ENCODE measurements at regions not wholly inside any gene's neighbourhood (a gene's known extent, or its start where the extent isn't known, plus 50 kb on each side); places are given as distances from the start of the nearest gene placed in this dataset.

GRCh38 chr7:18177129-18177814 is 149.6 kb upstream of the PRPS1L1 start:
- DNase-seq (ENCODE audit: low read depth) = no peak
- no peak overlapping the region for H3K4me3 ChIP-seq (ENCODE audit: control insufficient read depth, low read depth, low read length)
- TF ChIP-seq CTCF (conservative IDR thresholded peaks at IDR 0.05; ENCODE audit: control insufficient read depth, insufficient read depth, low read depth, low read length) = no peak

- TF ChIP-seq CTCF (conservative IDR thresholded peaks at IDR 0.05; ENCODE audit: control insufficient read depth, insufficient read depth, low read depth, low read length) = no peak
- no peak overlapping the region for H3K4me3 ChIP-seq (ENCODE audit: control insufficient read depth, low read depth, low read length)
- no peak for DNase-seq (ENCODE audit: low read depth)
Observed at GRCh38 chr7:18177815-18178660, 150.4 kb upstream of the PRPS1L1 start.

GRCh38 chr7:18179093-18179492 is 151.4 kb upstream of the PRPS1L1 start:
- no peak overlapping the region for H3K4me3 ChIP-seq (ENCODE audit: control insufficient read depth, low read depth, low read length)
- no peak for DNase-seq (ENCODE audit: low read depth)
- no peak for TF ChIP-seq CTCF (conservative IDR thresholded peaks at IDR 0.05; ENCODE audit: control insufficient read depth, insufficient read depth, low read depth, low read length)

- TF ChIP-seq CTCF (conservative IDR thresholded peaks at IDR 0.05; ENCODE audit: control insufficient read depth, insufficient read depth, low read depth, low read length) = no peak
- no peak overlapping the region for H3K4me3 ChIP-seq (ENCODE audit: control insufficient read depth, low read depth, low read length)
- no peak for DNase-seq (ENCODE audit: low read depth)
Observed at GRCh38 chr7:18180685-18181084, 153.0 kb upstream of the PRPS1L1 start.

GRCh38 chr7:18189500-18190126 is 162.0 kb upstream of the PRPS1L1 start:
- TF ChIP-seq CTCF (conservative IDR thresholded peaks at IDR 0.05; ENCODE audit: control insufficient read depth, insufficient read depth, low read depth, low read length) = no peak
- no peak overlapping the region for H3K4me3 ChIP-seq (ENCODE audit: control insufficient read depth, low read depth, low read length)
- no peak for DNase-seq (ENCODE audit: low read depth)

- no peak for DNase-seq (ENCODE audit: low read depth)
- H3K4me3 ChIP-seq (ENCODE audit: control insufficient read depth, low read depth, low read length) = no peak overlapping the region
- TF ChIP-seq CTCF (conservative IDR thresholded peaks at IDR 0.05; ENCODE audit: control insufficient read depth, insufficient read depth, low read depth, low read length) = no peak
Observed at GRCh38 chr7:18191341-18191740, 163.7 kb upstream of the PRPS1L1 start.

All from fibroblast of mammary gland (primary cell).